ENCODE measurements at regions not wholly inside any gene's neighbourhood (a gene's known extent, or its start where the extent isn't known, plus 50 kb on each side); places are given as distances from the start of the nearest gene placed in this dataset.
"Not testable (repeated sequence)": the region's sequence is repeated elsewhere in the genome, so short reads cannot be mapped to it uniquely, and the experiment has no call there.

- intact Hi-C loops (cut with micrococcal nuclease), result no loop called here
- POLR2A ChIA-PET, result no interaction called here
- ATAC-seq (ENCODE audit: low read depth) (no peak), DNase-seq (no peak)
- no peaks in the 10 kb centered on the region for H3K4me1 Mint-ChIP-seq
- H3K27ac Mint-ChIP-seq, result no peak overlapping the region
- CTCF ChIA-PET, result no interaction called here
- no peak overlapping the region for H3K4me3 Mint-ChIP-seq
- no peaks in the 10 kb centered on the region for H3K36me3 Mint-ChIP-seq (ENCODE audit: low read depth)
- TF ChIP-seq, protein P1, sequence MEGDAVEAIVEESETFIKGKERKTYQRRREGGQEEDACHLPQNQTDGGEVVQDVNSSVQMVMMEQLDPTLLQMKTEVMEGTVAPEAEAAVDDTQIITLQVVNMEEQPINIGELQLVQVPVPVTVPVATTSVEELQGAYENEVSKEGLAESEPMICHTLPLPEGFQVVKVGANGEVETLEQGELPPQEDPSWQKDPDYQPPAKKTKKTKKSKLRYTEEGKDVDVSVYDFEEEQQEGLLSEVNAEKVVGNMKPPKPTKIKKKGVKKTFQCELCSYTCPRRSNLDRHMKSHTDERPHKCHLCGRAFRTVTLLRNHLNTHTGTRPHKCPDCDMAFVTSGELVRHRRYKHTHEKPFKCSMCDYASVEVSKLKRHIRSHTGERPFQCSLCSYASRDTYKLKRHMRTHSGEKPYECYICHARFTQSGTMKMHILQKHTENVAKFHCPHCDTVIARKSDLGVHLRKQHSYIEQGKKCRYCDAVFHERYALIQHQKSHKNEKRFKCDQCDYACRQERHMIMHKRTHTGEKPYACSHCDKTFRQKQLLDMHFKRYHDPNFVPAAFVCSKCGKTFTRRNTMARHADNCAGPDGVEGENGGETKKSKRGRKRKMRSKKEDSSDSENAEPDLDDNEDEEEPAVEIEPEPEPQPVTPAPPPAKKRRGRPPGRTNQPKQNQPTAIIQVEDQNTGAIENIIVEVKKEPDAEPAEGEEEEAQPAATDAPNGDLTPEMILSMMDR (IDR thresholded peaks at IDR 0.05), result no peak
- no peaks in the 10 kb centered on the region for H3K27me3 Mint-ChIP-seq
- H3K9me3 Mint-ChIP-seq, result peaks cover 2% of the 10 kb centered on the region
Measured at GRCh38 chr16:59543641-59544040, 809.5 kb upstream of the GOT2 start.

- intact Hi-C loops (cut with micrococcal nuclease), result no loop called here
- Mint-ChIP-seq H3K4me1 (no peaks in the 10 kb centered on the region), H3K27me3 (no peaks in the 10 kb centered on the region), H3K27ac (no peak overlapping the region), H3K4me3 (no peak overlapping the region), H3K9me3 (peaks cover 6% of the 10 kb centered on the region), H3K36me3 (ENCODE audit: low read depth) (no peaks in the 10 kb centered on the region)
- ChIA-PET CTCF (no interaction called here), POLR2A (no interaction called here)
- ATAC-seq (ENCODE audit: low read depth) (no peak), DNase-seq (no peak)
- TF ChIP-seq, protein P1 (IDR thresholded peaks at IDR 0.05), result no peak
Measured at GRCh38 chr16:59540621-59541020, 806.5 kb upstream of the GOT2 start.

GRCh38 chr16:59535298-59535697, 801.2 kb upstream of the GOT2 start:
- POLR2A ChIA-PET, result no interaction called here
- DNase-seq, result no peak
- CTCF ChIA-PET, result no interaction called here
- intact Hi-C loops (cut with micrococcal nuclease), result no loop called here
- no peaks in the 10 kb centered on the region for H3K4me1 Mint-ChIP-seq
- peaks cover 9% of the 10 kb centered on the region for H3K9me3 Mint-ChIP-seq
- no peaks in the 10 kb centered on the region for H3K36me3 Mint-ChIP-seq (ENCODE audit: low read depth)
- H3K27me3 Mint-ChIP-seq, result no peaks in the 10 kb centered on the region
- no peak for ATAC-seq (ENCODE audit: low read depth)
- TF ChIP-seq, protein P1 (IDR thresholded peaks at IDR 0.05), result no peak
- H3K4me3 Mint-ChIP-seq, result no peak overlapping the region
- H3K27ac Mint-ChIP-seq, result no peak overlapping the region

GRCh38 chr16:59527206-59527997, 793.3 kb upstream of the GOT2 start:
- no peak for ATAC-seq (ENCODE audit: low read depth)
- intact Hi-C loops (cut with micrococcal nuclease), result no loop called here
- Mint-ChIP-seq H3K4me1 (no peaks in the 10 kb centered on the region), H3K9me3 (no peaks in the 10 kb centered on the region), H3K27me3 (no peaks in the 10 kb centered on the region), H3K27ac (no peak overlapping the region), H3K36me3 (ENCODE audit: low read depth) (no peaks in the 10 kb centered on the region), H3K4me3 (no peak overlapping the region)
- POLR2A ChIA-PET, result no interaction called here
- CTCF ChIA-PET, result no interaction called here
- DNase-seq, result no peak
- TF ChIP-seq, protein P1 (IDR thresholded peaks at IDR 0.05), result no peak

DNA sequence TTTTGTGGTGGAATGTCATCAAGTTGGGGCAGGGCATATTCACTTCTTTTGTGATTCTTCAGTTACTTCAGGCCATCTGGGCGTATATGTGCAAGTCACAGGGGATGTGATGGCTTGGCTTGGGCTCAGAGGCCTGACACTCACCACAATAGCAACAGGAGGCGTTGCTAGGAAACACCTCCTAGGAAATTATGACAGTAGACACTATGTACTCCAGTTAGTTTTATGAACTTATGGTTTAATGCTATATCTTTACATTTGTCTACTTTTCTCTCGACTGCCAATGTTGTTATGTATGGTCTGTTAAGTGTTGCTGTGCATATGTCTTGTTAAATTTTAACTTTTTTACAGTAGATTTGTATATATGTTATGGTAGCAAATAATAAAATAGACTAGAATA, 788.7 kb upstream of the GOT2 start:
- Mint-ChIP-seq H3K36me3 (ENCODE audit: low read depth) (no peaks in the 10 kb centered on the region), H3K4me1 (no peaks in the 10 kb centered on the region), H3K27me3 (no peaks in the 10 kb centered on the region), H3K9me3 (peaks cover 13% of the 10 kb centered on the region), H3K4me3 (no peak overlapping the region), H3K27ac (no peak overlapping the region)
- DNase-seq (no peak), ATAC-seq (ENCODE audit: low read depth) (no peak)
- intact Hi-C loops (cut with micrococcal nuclease), result no loop called here
- ChIA-PET CTCF (no interaction called here), POLR2A (no interaction called here)
- TF ChIP-seq, protein P1 (IDR thresholded peaks at IDR 0.05), result no peak

- CTCF ChIA-PET; H3K27me3 Mint-ChIP-seq; H3K36me3 Mint-ChIP-seq (ENCODE audit: low read depth); DNase-seq; H3K4me1 Mint-ChIP-seq; H3K4me3 Mint-ChIP-seq; ATAC-seq (ENCODE audit: low read depth); POLR2A ChIA-PET; H3K27ac Mint-ChIP-seq; intact Hi-C loops (cut with micrococcal nuclease): not testable (repeated sequence)
- H3K9me3 Mint-ChIP-seq, result peaks cover 29% of the 10 kb centered on the region
Measured at GRCh38 chr16:59518721-59519120, 784.6 kb upstream of the GOT2 start.
